ENCODE measurements at regions not wholly inside any gene's neighbourhood (a gene's known extent, or its start where the extent isn't known, plus 50 kb on each side); places are given as distances from the start of the nearest gene placed in this dataset.
"Not testable (repeated sequence)": the region's sequence is repeated elsewhere in the genome, so short reads cannot be mapped to it uniquely, and the experiment has no call there.

DNA sequence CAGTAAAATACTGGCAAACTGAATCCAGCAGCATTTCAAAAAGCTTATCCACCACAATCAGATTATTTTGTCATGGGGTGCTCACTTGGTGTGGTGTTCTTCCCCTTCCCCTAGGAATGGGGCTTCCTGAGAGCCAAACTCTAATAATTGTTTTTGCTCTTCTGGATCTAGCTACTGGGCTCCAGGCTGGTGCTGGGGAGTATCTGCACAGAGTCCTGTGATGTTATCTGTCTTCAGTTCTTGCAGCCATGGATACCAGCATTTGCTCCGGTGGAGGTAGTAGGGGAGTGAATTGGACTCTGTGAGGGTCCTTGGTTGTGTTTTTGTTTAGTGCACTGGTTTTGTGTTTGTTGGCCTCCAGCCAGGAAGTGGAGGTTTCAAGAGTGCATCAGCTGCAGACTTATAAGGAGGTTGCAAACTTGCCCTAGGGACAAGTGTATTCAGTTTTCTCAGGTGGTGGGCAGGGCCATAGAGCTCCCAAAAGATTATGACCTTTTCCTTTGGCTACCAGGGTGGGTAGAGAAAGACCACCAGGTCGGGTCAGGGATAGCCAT, 308.5 kb upstream of the MAGI2 start:
- no peak for TF ChIP-seq CTCF (IDR thresholded peaks at IDR 0.05; ENCODE audit: low read depth, low read length, missing control alignments)
- H3K4me3 ChIP-seq (replicated peaks; ENCODE audit: low read depth, low read length), result no peak overlapping the region
- no peak for DNase-seq (ENCODE audit: extremely low read depth, low read depth)

- H3K4me3 ChIP-seq (replicated peaks; ENCODE audit: low read depth, low read length); DNase-seq (ENCODE audit: extremely low read depth, low read depth): not testable (repeated sequence)
These were observed 297.5 kb upstream of the MAGI2 start for GRCh38 chr7:79750941-79751340.

DNA sequence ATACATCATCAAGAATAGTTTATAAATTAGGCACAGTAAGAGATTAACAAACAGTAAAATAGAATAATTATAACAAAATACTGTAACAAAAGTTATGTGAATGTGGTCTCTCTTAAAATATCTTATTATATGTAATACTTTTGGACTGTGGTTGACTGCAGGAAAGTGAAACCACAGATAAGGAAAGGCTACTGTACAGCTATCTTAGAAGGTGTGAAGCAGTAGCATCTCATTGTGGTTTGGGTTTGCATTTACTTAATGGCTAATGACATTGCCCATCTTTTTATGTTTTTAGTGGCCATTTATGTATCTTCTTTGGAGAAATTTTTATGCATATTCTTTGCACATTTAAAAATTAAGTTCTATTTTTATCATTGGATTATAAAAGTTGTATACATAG, 296.4 kb upstream of the MAGI2 start:
- DNase-seq (ENCODE audit: extremely low read depth, low read depth), result no peak
- no peak overlapping the region for H3K4me3 ChIP-seq (replicated peaks; ENCODE audit: low read depth, low read length)
- TF ChIP-seq CTCF (IDR thresholded peaks at IDR 0.05; ENCODE audit: low read depth, low read length, missing control alignments), result no peak

GRCh38 chr7:79741684-79742083, 288.2 kb upstream of the MAGI2 start:
- TF ChIP-seq CTCF (IDR thresholded peaks at IDR 0.05; ENCODE audit: low read depth, low read length, missing control alignments), result peak; percentile 15
- no peak for DNase-seq (ENCODE audit: extremely low read depth, low read depth)
- no peak overlapping the region for H3K4me3 ChIP-seq (replicated peaks; ENCODE audit: low read depth, low read length)

DNA sequence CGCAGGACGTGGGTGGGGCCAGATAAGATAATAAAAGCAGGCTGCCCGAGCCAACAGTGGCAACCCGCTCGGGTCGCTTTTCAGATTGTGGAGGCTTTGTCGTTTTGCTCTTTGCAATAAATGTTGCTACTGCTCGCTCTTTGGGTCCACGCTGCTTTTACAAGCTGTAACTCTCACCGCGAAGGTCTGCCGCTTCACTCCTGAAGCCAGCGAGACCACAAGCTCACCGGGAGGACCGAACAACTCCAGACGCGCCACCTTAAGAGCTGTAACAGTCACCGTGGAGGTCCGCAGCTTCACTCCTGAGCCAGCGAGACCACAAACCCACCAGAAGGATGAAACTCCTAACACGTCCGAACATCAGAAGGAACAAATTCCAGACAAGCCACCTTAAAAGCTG, 286.6 kb upstream of the MAGI2 start:
- DNase-seq (ENCODE audit: extremely low read depth, low read depth), result no peak
- H3K4me3 ChIP-seq (replicated peaks; ENCODE audit: low read depth, low read length), result no peak overlapping the region
- TF ChIP-seq CTCF (IDR thresholded peaks at IDR 0.05; ENCODE audit: low read depth, low read length, missing control alignments), result no peak

DNA sequence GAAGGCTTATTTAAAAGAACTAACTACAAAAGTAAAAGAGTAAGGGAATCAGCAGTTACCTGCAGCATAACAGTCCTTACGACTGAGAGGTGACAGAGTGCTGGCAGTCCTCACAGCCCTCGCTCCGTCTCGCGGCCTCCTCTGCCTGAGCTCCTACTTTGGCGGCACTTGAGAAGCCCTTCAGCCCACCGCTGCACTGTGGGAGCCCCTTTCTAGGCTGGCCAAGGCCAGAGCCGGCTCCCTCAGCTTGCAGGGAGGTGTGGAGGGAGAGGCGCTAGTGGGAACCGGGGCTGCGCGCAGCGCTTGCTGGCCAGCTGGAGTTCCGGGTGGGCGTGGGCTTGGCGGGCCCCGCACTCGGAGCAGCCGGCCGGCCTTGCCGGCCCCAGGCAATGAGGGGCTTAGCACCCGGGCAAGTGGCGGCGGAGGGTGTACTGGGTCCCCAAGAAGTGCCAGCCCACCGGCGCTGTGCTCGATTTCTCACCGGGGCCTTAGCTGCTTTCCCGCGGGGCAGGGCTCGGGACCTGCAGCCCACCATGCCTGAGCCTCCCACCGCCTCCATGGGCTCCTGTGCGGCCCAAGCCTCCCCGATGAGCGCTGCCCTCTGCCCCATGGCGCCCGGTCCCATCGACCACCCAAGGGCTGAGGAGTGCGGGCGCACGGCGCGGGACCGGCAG, 285.7 kb upstream of the MAGI2 start:
- not testable (repeated sequence) for DNase-seq (ENCODE audit: extremely low read depth, low read depth); H3K4me3 ChIP-seq (replicated peaks; ENCODE audit: low read depth, low read length)

DNA sequence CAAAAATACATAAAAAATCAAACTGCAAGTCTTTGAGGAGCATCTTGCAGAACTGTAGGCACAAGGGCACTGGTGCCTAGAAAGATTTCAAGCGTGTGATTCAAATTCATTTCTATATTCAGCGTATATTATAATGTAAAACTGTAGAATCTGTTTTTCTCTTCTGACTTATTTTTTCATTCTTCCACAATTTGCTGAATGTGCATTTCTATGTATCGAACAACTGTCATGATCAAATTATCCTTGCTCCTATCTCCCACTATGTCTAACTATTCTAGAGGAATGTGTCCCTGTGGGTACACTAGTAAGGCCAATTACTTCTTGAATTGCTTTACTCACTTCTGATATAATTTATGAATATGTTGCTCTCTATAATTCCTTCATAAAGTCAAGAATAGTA, 283.0 kb upstream of the MAGI2 start:
- DNase-seq (ENCODE audit: extremely low read depth, low read depth), result no peak
- no peak overlapping the region for H3K4me3 ChIP-seq (replicated peaks; ENCODE audit: low read depth, low read length)
- TF ChIP-seq CTCF (IDR thresholded peaks at IDR 0.05; ENCODE audit: low read depth, low read length, missing control alignments), result no peak

DNA sequence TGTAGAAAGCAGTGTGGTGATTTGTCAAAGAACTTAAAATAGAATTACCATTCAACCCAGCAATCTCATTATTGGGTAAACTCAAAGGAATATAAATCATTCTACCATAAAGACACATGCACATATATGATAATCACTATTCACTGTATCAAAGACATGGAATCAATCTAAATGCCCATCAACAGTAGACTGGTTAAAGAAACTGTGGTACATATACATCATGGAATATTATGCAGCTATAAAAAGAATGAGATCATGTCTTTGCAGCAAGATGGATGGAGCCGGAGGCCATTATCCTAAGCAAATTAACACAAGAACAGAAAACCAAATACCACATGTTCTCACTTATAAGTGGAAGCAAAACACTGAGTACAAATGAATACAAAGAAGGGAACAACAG, 281.5 kb upstream of the MAGI2 start:
- no peak overlapping the region for H3K4me3 ChIP-seq (replicated peaks; ENCODE audit: low read depth, low read length)

More for the DNA sequence above, 281.5 kb upstream of the MAGI2 start:
- no peak for TF ChIP-seq CTCF (IDR thresholded peaks at IDR 0.05; ENCODE audit: low read depth, low read length, missing control alignments)
- DNase-seq (ENCODE audit: extremely low read depth, low read depth), result no peak
